GM12892 (cell line): ENCODE measurements at regions not wholly inside any gene's neighbourhood (a gene's known extent, or its start where the extent isn't known, plus 50 kb on each side); places are given as distances from the start of the nearest gene placed in this dataset.

ENCODE experiments used
- DNase-seq: peaks from one replicate; pipeline ENCODE4 v3.0.0; 2011; ENCODE audit not compliant: insufficient read length
- FAIRE-seq: peaks from 2 replicates; lab custom pipeline; 2011; peaks lifted over from hg19 to GRCh38; lab: Jason Lieb, UNC
- POLR2A ChIP-seq: IDR thresholded peaks from 2 replicates; pipeline ENCODE4 v1.6.1; 2011; ENCODE audit warnings: low read depth, low read length, control low read depth
- POLR2AphosphoS5 ChIP-seq: IDR thresholded peaks from 2 replicates; pipeline ENCODE4 v1.6.1; 2011; ENCODE audit warnings: low read depth, low read length, control low read depth
- TAF1 ChIP-seq: IDR thresholded peaks from 2 replicates; pipeline ENCODE4 v1.6.1; 2011; ENCODE audit warnings: low read depth, mild to moderate bottlenecking, control low read depth, low read length, borderline replicate concordance

DNA sequence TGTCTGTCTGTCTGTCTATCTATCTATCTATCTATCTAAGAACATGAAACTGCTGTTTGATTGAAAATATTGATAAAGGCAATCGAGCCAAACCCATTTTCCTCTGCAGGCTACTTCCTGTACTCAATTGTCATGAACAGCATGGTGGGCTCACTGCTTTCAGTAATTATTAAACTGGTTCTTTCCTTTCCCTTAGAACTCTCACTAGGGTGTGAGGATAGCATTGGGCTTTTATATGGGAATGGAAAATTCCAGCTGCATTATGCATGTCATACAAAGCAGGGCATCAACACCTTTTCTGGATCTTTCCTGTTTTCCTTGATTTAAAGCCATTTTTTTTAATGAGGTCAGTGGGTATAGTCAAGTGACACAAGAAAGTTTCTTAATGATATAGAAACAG, 161.0 kb upstream of the SYNCRIP start:
- DNase-seq (no peak), FAIRE-seq (no peak)
- TF ChIP-seq POLR2AphosphoS5 (no peak), POLR2A (no peak), TAF1 (no peak)

DNA sequence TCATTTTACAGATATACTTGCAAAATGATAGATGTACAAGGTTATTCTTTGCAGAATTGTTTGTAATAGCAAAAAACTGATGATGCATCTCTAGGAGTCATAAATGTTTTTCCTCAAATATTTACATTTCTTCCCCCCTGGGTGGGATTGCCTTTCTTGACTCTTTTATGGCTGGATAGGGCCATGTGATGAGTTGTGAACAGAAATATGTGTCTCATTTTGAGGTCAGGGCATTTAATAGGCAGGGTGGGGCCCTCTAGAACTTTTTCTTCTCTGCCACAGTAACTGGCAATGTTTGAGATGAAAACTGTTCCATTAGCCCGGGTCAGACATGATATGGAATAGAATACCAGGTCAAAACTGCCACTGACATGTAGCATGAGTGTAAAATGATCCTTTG, 159.5 kb upstream of the SYNCRIP start:
- TF ChIP-seq POLR2AphosphoS5 (no peak), TAF1 (no peak), POLR2A (no peak)
- no peak for FAIRE-seq
- no peak for DNase-seq

DNA sequence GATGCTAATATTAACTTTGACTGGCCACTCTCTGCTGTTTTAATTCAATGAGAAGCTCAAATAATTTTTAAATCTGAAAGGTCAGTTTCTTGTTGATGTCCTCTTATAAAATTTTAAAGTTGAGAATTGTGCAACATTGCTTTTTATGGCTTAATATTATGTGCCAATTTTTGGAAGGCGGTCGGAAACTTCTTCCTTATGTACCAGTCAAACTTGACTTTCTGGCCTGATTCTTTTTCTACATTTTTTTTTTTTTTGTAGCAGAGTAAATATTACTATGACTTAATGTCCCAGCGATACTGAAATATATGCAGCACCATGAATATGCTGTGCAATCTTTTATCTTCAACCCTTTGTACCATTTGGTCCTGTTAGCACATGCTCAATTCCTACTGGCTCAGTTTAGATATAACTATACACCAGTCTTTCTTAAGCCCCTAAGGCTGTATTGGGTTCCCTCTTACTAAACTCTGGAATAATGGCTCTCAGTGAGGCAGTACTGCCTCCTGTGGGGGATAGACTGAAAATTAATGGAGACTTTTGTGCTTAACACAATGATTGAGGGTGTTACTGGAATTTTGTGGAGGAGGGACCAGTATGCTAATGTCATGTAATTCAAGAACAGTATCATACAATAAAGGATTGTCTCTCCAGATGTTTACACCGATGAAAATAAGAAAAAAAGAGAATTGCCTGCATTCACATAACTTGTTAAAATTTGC, 156.4 kb upstream of the SYNCRIP start:
- FAIRE-seq (no peak), DNase-seq (no peak)
- no peak for TF ChIP-seq TAF1
- TF ChIP-seq POLR2AphosphoS5 = no peak
- TF ChIP-seq POLR2A = no peak

DNA sequence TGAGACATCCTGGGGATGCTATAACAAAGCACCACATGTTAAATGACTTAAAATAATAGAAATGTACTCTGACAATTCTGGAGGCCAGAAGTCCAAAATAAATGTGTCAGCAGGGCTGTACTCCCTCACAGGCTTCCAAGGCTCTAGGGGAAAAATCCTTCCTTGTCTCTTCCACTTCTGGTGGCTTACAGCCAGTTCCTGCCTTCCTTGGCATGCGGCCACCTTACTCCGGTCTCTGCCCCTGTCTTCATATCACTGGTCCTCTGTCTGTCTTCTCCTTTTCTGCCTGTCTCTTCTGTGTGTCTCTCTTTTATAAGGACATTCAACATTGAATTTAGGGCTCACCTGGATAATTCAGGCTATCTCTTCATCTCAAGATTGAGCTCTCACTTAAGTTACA, 155.3 kb upstream of the SYNCRIP start:
- DNase-seq (no peak), FAIRE-seq (no peak)
- TF ChIP-seq TAF1 (no peak), POLR2A (no peak), POLR2AphosphoS5 (no peak)

DNA sequence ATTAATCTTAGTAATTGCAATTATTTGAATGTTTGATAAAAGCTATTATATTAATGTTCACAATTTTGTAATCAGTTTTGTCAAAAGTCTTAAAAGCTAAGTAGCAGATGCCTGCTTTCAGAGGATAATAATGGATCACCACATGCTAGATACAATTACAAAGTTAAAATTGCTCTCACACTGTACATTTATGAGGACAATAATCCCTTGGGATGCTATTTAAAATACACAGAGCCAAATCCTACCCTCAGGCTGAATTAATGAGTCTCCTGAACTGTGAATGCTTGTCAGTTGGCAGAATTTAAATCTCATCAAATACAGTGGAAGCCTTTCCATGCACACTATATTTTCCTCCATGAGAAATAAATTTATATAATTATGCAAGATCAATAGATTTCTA, 153.3 kb upstream of the SYNCRIP start:
- DNase-seq = no peak
- no peak for TF ChIP-seq POLR2AphosphoS5
- TF ChIP-seq TAF1 = no peak
- no peak for TF ChIP-seq POLR2A
- no peak for FAIRE-seq

DNA sequence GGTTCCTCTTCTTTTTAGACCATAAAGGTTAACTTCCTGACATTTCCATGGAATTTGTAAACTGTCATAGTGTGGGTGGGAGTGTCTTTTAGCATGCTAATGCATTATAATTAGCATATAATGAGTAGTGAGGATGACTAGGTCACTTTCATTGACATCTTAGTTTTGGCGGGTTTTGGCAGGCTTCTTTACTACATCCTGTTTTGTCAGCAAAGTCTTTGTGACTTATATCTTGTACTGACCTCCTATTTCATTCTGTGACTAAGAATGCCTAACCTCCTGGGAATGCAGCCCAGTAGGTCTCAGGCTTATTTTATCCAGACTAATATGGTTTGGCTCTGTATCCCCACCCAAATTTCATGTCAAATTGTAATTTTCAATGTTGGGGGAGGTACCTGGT, 149.6 kb upstream of the SYNCRIP start:
- DNase-seq = no peak
- FAIRE-seq = no peak
- no peak for TF ChIP-seq POLR2AphosphoS5
- no peak for TF ChIP-seq POLR2A
- TF ChIP-seq TAF1 = no peak

DNA sequence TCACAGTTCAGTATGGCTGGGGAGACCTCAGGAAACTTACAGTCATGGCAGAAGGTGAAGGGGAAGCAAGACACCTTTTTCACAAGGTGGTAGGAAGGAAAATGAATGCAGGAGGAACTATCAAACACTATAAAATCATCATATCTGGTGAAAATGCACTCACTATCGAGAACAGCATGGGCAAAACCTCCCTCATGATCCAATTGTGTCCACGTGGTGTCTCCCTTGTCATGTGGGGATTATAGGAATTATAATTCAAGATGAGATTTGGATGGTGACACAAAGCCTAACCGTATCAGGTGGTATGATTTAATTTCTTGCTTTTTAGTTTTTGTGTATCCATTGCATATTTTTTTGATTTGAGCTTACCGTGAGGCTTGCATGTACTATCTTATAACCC, 133.2 kb upstream of the SYNCRIP start:
- DNase-seq = no peak
- no peak for FAIRE-seq
- TF ChIP-seq POLR2A (no peak), POLR2AphosphoS5 (no peak)

DNA sequence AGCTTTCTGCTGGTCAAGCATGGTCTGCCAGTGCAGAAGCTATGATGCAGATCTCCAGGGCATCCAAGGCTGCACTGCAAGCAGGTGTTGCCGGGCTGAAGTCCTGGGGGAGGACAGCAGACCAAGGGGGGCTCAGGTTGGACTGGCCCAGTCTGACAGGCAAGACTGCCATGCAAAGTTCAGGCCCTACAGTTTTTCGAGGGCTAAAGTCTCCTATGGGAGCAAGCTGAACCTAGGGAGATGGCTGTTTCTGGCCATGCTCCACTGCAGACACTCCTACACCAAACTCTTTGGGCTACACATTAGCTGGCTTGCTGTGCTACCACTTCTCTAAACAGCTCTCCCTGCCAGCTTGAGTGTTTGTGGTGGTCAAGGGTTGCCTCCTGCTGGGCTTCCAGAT, 130.0 kb upstream of the SYNCRIP start:
- DNase-seq = no peak
- FAIRE-seq = no peak
- TF ChIP-seq POLR2A (no peak), POLR2AphosphoS5 (no peak), TAF1 (no peak)

DNA sequence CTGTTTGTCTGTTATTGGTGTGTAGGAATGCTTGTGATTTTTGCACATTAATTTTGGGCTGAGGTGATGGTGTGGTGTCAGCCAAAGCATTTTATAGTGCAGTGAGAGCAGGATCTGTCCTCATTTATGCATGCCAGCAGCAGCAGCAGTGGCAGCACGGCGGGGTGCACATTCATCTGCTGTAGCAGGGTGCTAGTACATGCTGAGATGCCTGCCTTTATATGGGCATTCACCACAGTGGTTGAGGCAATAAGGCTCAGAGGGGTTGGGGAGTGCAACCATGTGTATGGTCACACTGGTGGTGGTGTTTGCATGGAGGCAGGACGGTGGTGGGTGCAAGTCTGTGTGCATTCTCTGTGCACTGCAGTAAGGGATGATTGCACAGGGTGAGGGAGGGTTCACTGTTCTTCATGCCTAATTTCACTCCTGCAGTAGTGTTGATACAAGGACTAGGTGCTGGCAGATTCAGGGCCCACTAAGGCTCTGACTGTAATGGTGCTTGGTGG, 129.3 kb upstream of the SYNCRIP start:
- DNase-seq = no peak
- TF ChIP-seq TAF1 = no peak
- TF ChIP-seq POLR2AphosphoS5 = no peak
- no peak for TF ChIP-seq POLR2A
- no peak for FAIRE-seq

DNA sequence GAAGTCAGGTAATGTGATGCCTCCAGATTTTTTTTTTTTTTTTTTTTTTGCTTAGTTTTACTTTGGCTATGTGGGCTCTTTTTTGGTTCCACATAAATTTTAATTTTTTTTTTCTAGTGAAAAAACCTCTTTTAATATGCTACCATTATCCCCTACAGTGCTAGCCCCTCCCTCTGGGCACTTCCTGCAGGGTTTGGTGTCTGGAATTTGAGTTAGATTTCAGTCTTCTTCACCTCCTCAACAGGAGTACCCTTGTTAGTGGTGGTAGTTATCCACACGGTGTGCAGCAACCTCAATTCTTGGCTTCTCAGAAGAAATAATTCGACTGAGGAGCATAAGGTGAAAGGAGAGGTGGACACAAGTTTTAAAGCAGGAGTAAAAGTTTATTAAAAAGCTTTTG, 128.8 kb upstream of the SYNCRIP start:
- no peak for DNase-seq
- TF ChIP-seq POLR2AphosphoS5 (no peak), TAF1 (no peak), POLR2A (no peak)
- FAIRE-seq = no peak

DNA sequence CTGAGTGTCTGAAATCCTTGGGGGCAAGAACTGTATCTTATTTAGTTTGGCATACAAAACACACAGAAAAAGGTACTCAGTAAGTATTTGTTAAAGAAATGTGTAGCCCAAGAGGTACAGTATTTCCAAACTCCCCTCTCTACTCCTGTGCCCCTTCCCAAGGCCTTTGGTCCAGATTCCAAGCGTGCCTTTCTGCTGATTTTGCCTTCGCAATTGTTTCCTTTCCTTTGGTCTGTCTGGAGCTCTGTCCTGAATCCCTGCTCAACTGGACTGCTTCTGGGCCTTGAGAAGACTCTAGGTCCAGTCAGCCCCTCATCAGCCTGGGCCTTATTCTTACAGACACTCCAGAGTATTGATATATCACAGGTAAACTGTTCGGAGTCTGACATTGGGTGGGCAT, 122.2 kb upstream of the SYNCRIP start:
- TF ChIP-seq POLR2AphosphoS5 (no peak), POLR2A (no peak), TAF1 (no peak)
- FAIRE-seq (no peak), DNase-seq (no peak)

DNA sequence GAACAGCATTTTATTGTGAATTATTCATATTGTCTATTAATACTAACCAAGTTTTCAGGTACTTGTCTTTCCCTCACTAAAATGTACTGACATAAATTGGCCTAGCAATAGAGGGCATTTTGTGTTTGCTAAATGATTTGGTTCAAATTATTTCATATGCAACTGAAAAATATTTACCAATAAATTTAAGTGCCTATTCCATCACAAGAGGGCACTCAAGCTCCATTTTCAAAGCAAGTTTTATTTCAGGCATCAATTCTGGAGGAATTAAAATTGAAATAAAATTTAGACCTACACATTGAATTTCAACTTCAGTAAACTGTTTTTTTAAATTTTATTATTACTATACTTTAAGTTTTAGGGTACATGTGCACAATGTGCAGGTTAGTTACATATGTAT, 114.3 kb upstream of the SYNCRIP start:
- DNase-seq = no peak
- no peak for FAIRE-seq

More for the DNA sequence above, 114.3 kb upstream of the SYNCRIP start:
- TF ChIP-seq TAF1 = no peak
- no peak for TF ChIP-seq POLR2A
- TF ChIP-seq POLR2AphosphoS5 = no peak
